SU-DHL-6 (cell line): ENCODE measurements at regions not wholly inside any gene's neighbourhood (a gene's known extent, or its start where the extent isn't known, plus 50 kb on each side); places are given as distances from the start of the nearest gene placed in this dataset.
"Not testable (repeated sequence)": the region's sequence is repeated elsewhere in the genome, so short reads cannot be mapped to it uniquely, and the experiment has no call there.

ENCODE experiments used
- H2AFZ ChIP-seq: fragments of 200-600 bp; sonication (generic); 2 replicates; pipeline ENCODE4 v1.6.1; 2014; ENCODE audit warnings: low read depth, mild to moderate bottlenecking, moderate library complexity, mixed read lengths, antibody characterized with exemption, low read length; ENCODE audit not compliant: severe bottlenecking
- H3F3A ChIP-seq: fragments of 200-600 bp; shearing (Covaris generic); 2 replicates; pipeline ENCODE4 v1.6.0; 2016; ENCODE audit warnings: antibody characterized with exemption, mild to moderate bottlenecking; ENCODE audit not compliant: insufficient read depth
- H3K27ac ChIP-seq: fragments of 200-600 bp; sonication (generic); 2 replicates; pipeline ENCODE4 v1.5.1; 2016; ENCODE audit warnings: low read depth, mild to moderate bottlenecking, low read length, moderate library complexity, mixed read lengths
- H3K27me3 ChIP-seq: fragments of 200-600 bp; sonication (generic), shearing (Covaris generic); 2 replicates; pipeline ENCODE4 v1.6.0; 2014; ENCODE audit warnings: mild to moderate bottlenecking, low read length
- H3K36me3 ChIP-seq: fragments of 200-600 bp; sonication (generic); 2 replicates; pipeline ENCODE4 v1.6.1; 2014; ENCODE audit warnings: mild to moderate bottlenecking, low read length, mixed read lengths
- H3K4me2 ChIP-seq: fragments of 300-600, 200-600 bp; shearing (Covaris generic), sonication (generic); 2 replicates; pipeline ENCODE4 v1.6.0; 2014; ENCODE audit warnings: low read length, low read depth, mild to moderate bottlenecking; ENCODE audit not compliant: poor library complexity, severe bottlenecking
- H3K4me3 ChIP-seq: fragments of 200-600 bp; sonication (generic); 2 replicates; pipeline ENCODE4 v1.5.1; 2014; ENCODE audit warnings: antibody characterized with exemption, low read length, mild to moderate bottlenecking, mixed read lengths; ENCODE audit not compliant: insufficient read depth, poor library complexity, severe bottlenecking
- H3K79me2 ChIP-seq: fragments of 200-600 bp; sonication (generic); 2 replicates; pipeline ENCODE4 v1.6.1; 2014; ENCODE audit warnings: mild to moderate bottlenecking, low read length, moderate library complexity; ENCODE audit not compliant: insufficient read depth
- H3K9ac ChIP-seq: fragments of 200-600 bp; sonication (generic); 2 replicates; pipeline ENCODE4 v1.7.0; 2014; ENCODE audit warnings: mild to moderate bottlenecking, low read length
- H3K9me2 ChIP-seq: fragments of 200-600 bp; sonication (generic); replicated peaks from 2 replicates; pipeline ENCODE4 v1.6.1; 2014; ENCODE audit warnings: low read length; ENCODE audit not compliant: insufficient read depth
- H3K9me3 ChIP-seq: fragments of 200-600 bp; sonication (generic); 2 replicates; pipeline ENCODE4 v1.6.1; 2014; ENCODE audit warnings: low read length, mixed read lengths; ENCODE audit not compliant: insufficient read depth
- H4K20me1 ChIP-seq: fragments of 200-600 bp; sonication (generic); 2 replicates; pipeline ENCODE4 v1.6.1; 2014; ENCODE audit warnings: low read depth, mild to moderate bottlenecking, antibody characterized with exemption, low read length, moderate library complexity, mixed read lengths

- H3K27me3 ChIP-seq, H3K27ac ChIP-seq, H3K9me3 ChIP-seq, H4K20me1 ChIP-seq, H3K79me2 ChIP-seq, H3F3A ChIP-seq, H3K9me2 ChIP-seq, H3K4me2 ChIP-seq, H3K9ac ChIP-seq, H3K4me3 ChIP-seq, H3K36me3 ChIP-seq, H2AFZ ChIP-seq: not testable (repeated sequence)
Measured at GRCh38 chr2:111527707-111528400, 356.1 kb downstream of the ANAPC1 start.

- H3K9me3 ChIP-seq, H3K4me2 ChIP-seq, H3K27ac ChIP-seq: not testable (repeated sequence)
Measured at GRCh38 chr2:111529022-111529421, 355.0 kb downstream of the ANAPC1 start.

GRCh38 chr2:111530239-111530965 lies 353.6 kb downstream of the ANAPC1 start:
- H3K27ac ChIP-seq, H3K36me3 ChIP-seq, H2AFZ ChIP-seq, H3K4me2 ChIP-seq, H3K27me3 ChIP-seq, H3K9me2 ChIP-seq, H3K79me2 ChIP-seq, H3K9me3 ChIP-seq, H3K4me3 ChIP-seq, H3F3A ChIP-seq, H4K20me1 ChIP-seq, H3K9ac ChIP-seq: not testable (repeated sequence)

More at GRCh38 chr2:111529022-111529421, 355.0 kb downstream of the ANAPC1 start:
- H3F3A ChIP-seq, H3K36me3 ChIP-seq, H3K9me2 ChIP-seq, H3K4me3 ChIP-seq, H3K9ac ChIP-seq, H3K27me3 ChIP-seq, H4K20me1 ChIP-seq, H2AFZ ChIP-seq, H3K79me2 ChIP-seq: not testable (repeated sequence)

GRCh38 chr2:111532682-111533556 lies 351.1 kb downstream of the ANAPC1 start:
- not testable (repeated sequence) for H3K36me3 ChIP-seq, H3F3A ChIP-seq, H3K9me3 ChIP-seq, H4K20me1 ChIP-seq, H3K4me3 ChIP-seq, H3K9ac ChIP-seq, H3K9me2 ChIP-seq, H3K27me3 ChIP-seq, H2AFZ ChIP-seq, H3K27ac ChIP-seq, H3K4me2 ChIP-seq, H3K79me2 ChIP-seq

GRCh38 chr2:111533557-111534247 lies 350.3 kb downstream of the ANAPC1 start:
- H3K4me2 ChIP-seq, H3K4me3 ChIP-seq, H3K9ac ChIP-seq, H2AFZ ChIP-seq, H3K27ac ChIP-seq, H3K36me3 ChIP-seq, H4K20me1 ChIP-seq, H3K79me2 ChIP-seq, H3K9me3 ChIP-seq, H3K27me3 ChIP-seq, H3F3A ChIP-seq, H3K9me2 ChIP-seq: not testable (repeated sequence)
